ENCODE measurements at regions not wholly inside any gene's neighbourhood (a gene's known extent, or its start where the extent isn't known, plus 50 kb on each side); places are given as distances from the start of the nearest gene placed in this dataset.

DNA sequence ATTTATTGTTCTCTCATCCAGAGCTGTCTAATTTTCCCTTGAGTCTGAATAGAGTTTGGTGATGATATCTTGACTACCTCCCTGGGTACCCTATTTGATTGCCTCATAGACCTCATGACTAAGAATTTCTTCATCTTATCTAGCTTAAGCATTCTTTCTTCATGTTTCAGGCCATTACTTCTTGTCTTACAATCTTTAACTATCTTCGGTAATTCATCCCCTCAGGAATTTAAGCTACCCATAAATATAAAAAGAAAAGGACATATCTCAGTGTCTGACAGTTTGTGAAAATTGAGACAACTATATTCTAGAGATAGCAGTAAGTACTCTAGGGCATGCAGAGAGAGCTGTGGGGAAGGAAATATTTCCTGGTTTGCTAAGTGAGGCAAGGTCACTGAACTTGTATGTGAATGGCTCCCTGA is 466.1 kb upstream of the GRID2 start:
- Histone ChIP-seq H3K9me3 (peaks cover 0 to 20% (median 18%) of the 10 kb centered on the region in 3 donors), H3K36me3 (no peaks in the 10 kb centered on the region), H3K27ac (no peak overlapping the region), H3K4me1 (no peaks in the 10 kb centered on the region), H3K27me3 (no peaks in the 10 kb centered on the region), H3K4me3 (no peak overlapping the region)
- DNase-seq: no peak
- intact Hi-C loops (cut with DNase I; ENCODE audit: low total_unique reads): no loop called here
- TF ChIP-seq, protein P1, sequence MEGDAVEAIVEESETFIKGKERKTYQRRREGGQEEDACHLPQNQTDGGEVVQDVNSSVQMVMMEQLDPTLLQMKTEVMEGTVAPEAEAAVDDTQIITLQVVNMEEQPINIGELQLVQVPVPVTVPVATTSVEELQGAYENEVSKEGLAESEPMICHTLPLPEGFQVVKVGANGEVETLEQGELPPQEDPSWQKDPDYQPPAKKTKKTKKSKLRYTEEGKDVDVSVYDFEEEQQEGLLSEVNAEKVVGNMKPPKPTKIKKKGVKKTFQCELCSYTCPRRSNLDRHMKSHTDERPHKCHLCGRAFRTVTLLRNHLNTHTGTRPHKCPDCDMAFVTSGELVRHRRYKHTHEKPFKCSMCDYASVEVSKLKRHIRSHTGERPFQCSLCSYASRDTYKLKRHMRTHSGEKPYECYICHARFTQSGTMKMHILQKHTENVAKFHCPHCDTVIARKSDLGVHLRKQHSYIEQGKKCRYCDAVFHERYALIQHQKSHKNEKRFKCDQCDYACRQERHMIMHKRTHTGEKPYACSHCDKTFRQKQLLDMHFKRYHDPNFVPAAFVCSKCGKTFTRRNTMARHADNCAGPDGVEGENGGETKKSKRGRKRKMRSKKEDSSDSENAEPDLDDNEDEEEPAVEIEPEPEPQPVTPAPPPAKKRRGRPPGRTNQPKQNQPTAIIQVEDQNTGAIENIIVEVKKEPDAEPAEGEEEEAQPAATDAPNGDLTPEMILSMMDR (IDR thresholded peaks at IDR 0.05): no peak

DNA sequence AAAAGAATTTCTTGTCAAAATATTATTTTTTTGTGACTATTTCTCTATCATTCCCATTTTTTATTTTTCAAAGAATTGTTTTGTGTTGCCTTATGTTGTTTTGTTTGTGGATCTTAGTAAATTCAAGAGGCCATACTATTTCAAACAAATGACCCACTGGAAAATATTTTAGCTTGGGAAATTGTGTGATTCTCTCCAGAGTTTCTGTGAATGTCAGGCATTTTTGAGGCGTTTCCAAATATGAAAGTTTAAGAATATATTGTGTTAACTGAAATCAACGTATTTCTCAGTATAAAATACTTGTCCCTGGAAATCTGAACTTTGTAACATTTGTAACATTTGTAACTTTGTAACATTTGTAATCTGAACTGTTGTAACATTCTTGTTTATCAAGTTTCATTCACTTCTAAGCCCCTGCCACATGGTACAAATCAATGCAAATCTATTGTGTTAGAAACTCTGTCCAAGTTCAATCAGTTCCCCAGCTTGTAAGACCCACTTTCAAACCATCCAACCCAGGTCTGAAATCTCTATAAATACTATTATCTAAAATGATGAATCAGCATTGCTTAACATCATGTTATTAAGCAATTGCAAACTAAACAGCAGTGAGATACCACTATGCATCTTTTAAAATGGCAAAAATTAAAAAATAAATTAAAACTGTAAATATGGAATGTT is 465.4 kb upstream of the GRID2 start:
- intact Hi-C loops (cut with DNase I; ENCODE audit: low total_unique reads): no loop called here
- Histone ChIP-seq H3K27ac (no peak overlapping the region), H3K4me1 (no peaks in the 10 kb centered on the region), H3K9me3 (peaks cover 0 to 13% (median 12%) of the 10 kb centered on the region in 3 donors), H3K4me3 (no peak overlapping the region), H3K36me3 (no peaks in the 10 kb centered on the region), H3K27me3 (no peaks in the 10 kb centered on the region)
- no peak for DNase-seq
- TF ChIP-seq, protein P1 (IDR thresholded peaks at IDR 0.05): no peak

DNA sequence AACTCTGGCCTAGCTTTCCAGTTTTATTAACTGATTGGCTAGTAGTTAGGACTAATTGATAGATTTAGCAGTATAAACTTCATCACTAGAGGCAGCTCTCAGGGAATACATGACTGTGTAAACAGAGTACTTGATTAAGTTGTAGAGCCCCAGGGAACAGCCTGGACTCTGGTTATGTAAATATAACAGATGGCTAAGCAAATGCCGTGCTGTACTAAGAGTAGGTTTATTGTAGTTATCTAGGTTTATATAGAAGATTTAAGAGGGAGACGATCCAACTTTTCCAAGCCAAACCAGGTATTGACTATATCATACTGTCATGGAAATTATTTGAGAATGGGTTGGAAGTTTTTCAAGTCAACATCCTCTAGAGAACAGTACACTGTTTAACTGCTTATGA is 463.4 kb upstream of the GRID2 start:
- H3K27ac ChIP-seq: no peak overlapping the region
- no peaks in the 10 kb centered on the region for H3K9me3 ChIP-seq

DNA sequence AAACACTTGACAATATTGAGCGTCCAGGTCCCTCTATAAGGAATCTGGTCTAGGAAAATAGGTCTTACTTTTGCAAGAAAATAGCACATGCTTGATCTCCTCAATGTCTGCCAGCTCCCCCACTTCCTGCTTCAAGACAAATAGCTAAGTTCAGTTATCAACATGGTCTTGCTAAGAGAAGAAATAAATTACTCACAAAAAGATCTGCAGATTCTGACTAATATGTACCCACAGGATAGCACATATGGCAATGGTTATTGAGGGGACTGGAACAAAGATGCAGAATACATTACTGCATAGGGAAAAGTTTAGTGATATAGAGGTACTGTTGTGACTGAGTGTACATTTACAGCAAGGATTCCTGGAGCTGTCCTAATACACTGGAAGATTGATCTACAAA is 457.5 kb upstream of the GRID2 start:
- Histone ChIP-seq H3K9me3 (no peaks in the 10 kb centered on the region), H3K36me3 (no peaks in the 10 kb centered on the region), H3K27ac (no peak overlapping the region), H3K4me1 (no peaks in the 10 kb centered on the region), H3K4me3 (no peak overlapping the region), H3K27me3 (no peaks in the 10 kb centered on the region)
- TF ChIP-seq, protein P1 (IDR thresholded peaks at IDR 0.05): no peak
- no peak for DNase-seq
- intact Hi-C loops (cut with DNase I; ENCODE audit: low total_unique reads): no loop called here

More for the DNA sequence above, 463.4 kb upstream of the GRID2 start:
- TF ChIP-seq, protein P1 (IDR thresholded peaks at IDR 0.05): no peak
- intact Hi-C loops (cut with DNase I; ENCODE audit: low total_unique reads): no loop called here
- Histone ChIP-seq H3K4me1 (no peaks in the 10 kb centered on the region), H3K4me3 (no peak overlapping the region), H3K27me3 (no peaks in the 10 kb centered on the region), H3K36me3 (no peaks in the 10 kb centered on the region)
- DNase-seq: no peak

DNA sequence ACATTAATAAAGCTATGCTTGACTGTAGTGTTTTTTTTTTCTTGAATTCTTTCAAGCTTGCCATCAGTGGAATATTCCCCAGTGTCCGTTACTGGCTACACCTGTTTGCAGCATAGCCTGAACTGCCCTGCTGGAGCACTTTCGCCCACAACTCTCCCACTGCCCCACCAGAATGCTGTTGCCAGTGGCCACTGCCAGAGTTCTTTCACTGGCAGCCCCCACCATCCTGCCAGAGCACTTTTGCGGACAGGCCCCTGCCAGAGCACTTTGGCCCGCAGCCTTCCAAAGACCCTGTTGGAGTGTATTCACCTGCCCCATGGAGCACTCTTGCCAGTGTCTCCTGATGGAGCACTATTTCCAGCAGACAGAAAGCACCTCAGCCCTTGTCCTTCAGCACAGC is 452.3 kb upstream of the GRID2 start:
- Histone ChIP-seq H3K4me1 (no peaks in the 10 kb centered on the region), H3K27me3 (no peaks in the 10 kb centered on the region), H3K9me3 (peaks cover 0 to 4% (median 0%) of the 10 kb centered on the region in 3 donors), H3K4me3 (no peak overlapping the region), H3K36me3 (no peaks in the 10 kb centered on the region), H3K27ac (no peak overlapping the region)
- no peak for DNase-seq
- TF ChIP-seq, protein P1 (IDR thresholded peaks at IDR 0.05): no peak
- intact Hi-C loops (cut with DNase I; ENCODE audit: low total_unique reads): no loop called here
